ENCODE measurements at regions not wholly inside any gene's neighbourhood (a gene's known extent, or its start where the extent isn't known, plus 50 kb on each side); places are given as distances from the start of the nearest gene placed in this dataset.

DNA sequence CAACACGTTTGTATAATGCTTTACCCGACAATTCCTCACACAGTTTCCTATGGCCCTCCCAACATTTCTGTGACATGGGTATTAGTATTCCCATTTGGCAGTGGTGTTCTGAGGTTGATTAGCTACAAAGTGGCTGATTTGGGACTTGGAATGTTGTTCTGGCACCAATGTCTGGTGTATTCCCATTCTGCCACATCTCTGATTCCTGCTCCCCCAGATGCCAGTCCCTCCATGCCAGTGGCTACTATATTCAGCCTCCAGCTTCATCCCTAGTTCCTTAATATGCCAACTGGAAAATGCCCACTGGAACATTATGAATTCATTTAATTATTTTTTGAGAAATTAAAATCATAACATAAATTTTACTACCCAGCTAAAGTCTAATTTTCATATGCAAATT is 60.6 kb upstream of the NBEA start:
- Mint-ChIP-seq H3K36me3 (ENCODE audit: low read depth) (no peaks in the 10 kb centered on the region), H3K27ac (ENCODE audit: unreplicated experiment) (no peak overlapping the region), H3K4me3 (ENCODE audit: unreplicated experiment) (no peak overlapping the region), H3K4me1 (ENCODE audit: low read depth) (no peaks in the 10 kb centered on the region), H3K27me3 (ENCODE audit: low read depth) (peaks cover 2% of the 10 kb centered on the region), H3K9me3 (ENCODE audit: low read depth) (no peaks in the 10 kb centered on the region)
- DNase-seq (ENCODE audit: low spot score): no peak
- no peak for TF ChIP-seq CTCF (IDR thresholded peaks at IDR 0.05)

GRCh38 chr13:34883396-34883795 is 58.7 kb upstream of the NBEA start:
- H3K27ac Mint-ChIP-seq (ENCODE audit: unreplicated experiment): no peak overlapping the region
- H3K4me3 Mint-ChIP-seq (ENCODE audit: unreplicated experiment): no peak overlapping the region
- H3K36me3 Mint-ChIP-seq (ENCODE audit: low read depth): no peaks in the 10 kb centered on the region
- H3K9me3 Mint-ChIP-seq (ENCODE audit: low read depth): no peaks in the 10 kb centered on the region
- DNase-seq (ENCODE audit: low spot score): no peak
- H3K27me3 Mint-ChIP-seq (ENCODE audit: low read depth): peaks cover 2% of the 10 kb centered on the region
- no peak for TF ChIP-seq CTCF (IDR thresholded peaks at IDR 0.05)
- no peaks in the 10 kb centered on the region for H3K4me1 Mint-ChIP-seq (ENCODE audit: low read depth)

GRCh38 chr13:34884366-34884765 is 57.7 kb upstream of the NBEA start:
- no peaks in the 10 kb centered on the region for H3K9me3 Mint-ChIP-seq (ENCODE audit: low read depth)
- TF ChIP-seq CTCF (IDR thresholded peaks at IDR 0.05): no peak
- no peaks in the 10 kb centered on the region for H3K36me3 Mint-ChIP-seq (ENCODE audit: low read depth)

DNA sequence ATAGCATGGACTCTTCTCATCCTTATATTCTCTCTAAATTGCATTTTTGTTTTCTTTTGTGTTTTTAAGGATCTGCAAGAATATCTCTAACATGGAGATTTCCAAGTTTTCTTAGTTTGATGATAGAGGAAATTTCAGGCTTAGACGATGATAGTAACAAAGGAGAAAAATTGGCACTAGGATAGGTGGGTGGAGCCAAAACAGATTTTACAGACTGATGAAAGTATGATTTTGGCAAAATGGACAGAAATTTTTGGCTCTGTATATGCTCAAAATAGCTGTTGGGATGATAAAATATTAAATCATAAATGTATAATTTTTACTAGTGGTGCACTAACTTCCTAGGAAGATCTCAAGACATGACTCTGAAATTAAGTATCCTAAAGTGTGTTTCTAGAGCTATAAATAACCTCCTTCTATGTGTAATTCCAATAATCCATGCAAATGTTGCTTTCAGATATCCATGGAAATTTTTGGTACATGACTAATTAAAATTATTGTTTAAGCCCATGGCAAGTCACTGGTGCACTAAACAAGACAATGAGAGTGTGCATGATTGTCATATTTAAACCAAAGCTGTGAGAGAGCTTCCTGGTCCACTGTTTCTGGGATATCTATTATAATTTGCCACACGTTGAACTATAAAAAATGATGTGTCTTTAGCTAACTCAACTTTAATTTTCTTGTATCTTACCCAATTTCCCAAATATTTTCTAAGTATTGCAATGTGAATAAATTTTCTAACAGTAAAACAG is 55.8 kb upstream of the NBEA start:
- H3K27ac Mint-ChIP-seq (ENCODE audit: unreplicated experiment): no peak overlapping the region
- H3K9me3 Mint-ChIP-seq (ENCODE audit: low read depth): no peaks in the 10 kb centered on the region
- H3K4me1 Mint-ChIP-seq (ENCODE audit: low read depth): no peaks in the 10 kb centered on the region
- no peak overlapping the region for H3K4me3 Mint-ChIP-seq (ENCODE audit: unreplicated experiment)
- peaks cover 2% of the 10 kb centered on the region for H3K27me3 Mint-ChIP-seq (ENCODE audit: low read depth)
- no peak for TF ChIP-seq CTCF (IDR thresholded peaks at IDR 0.05)
- DNase-seq (ENCODE audit: low spot score): no peak
- H3K36me3 Mint-ChIP-seq (ENCODE audit: low read depth): no peaks in the 10 kb centered on the region

More at GRCh38 chr13:34884366-34884765, 57.7 kb upstream of the NBEA start:
- no peak for DNase-seq (ENCODE audit: low spot score)
- Mint-ChIP-seq H3K27ac (ENCODE audit: unreplicated experiment) (no peak overlapping the region), H3K27me3 (ENCODE audit: low read depth) (peaks cover 2% of the 10 kb centered on the region), H3K4me1 (ENCODE audit: low read depth) (no peaks in the 10 kb centered on the region), H3K4me3 (ENCODE audit: unreplicated experiment) (no peak overlapping the region)

DNA sequence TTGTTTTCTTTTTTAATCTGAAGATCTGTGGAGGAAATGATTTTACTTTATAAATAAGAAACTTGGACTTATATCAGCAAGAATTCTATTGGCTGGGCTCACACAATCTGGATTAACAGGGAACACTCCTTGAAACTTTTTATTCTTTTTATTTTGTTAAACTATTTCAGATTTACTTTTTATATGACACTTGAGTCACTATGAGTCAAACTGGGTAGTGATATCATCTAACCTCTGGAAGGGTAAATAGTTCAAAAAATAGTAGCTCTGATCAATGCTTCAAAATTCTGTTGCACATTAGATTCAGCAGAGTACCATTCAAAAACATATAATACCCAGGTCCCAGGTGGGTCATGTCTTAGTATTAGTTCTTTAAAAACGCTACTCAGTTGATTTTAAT is 55.1 kb upstream of the NBEA start:
- H3K4me3 Mint-ChIP-seq (ENCODE audit: unreplicated experiment): no peak overlapping the region
- no peaks in the 10 kb centered on the region for H3K9me3 Mint-ChIP-seq (ENCODE audit: low read depth)
- no peak for DNase-seq (ENCODE audit: low spot score)
- no peaks in the 10 kb centered on the region for H3K4me1 Mint-ChIP-seq (ENCODE audit: low read depth)
- H3K27ac Mint-ChIP-seq (ENCODE audit: unreplicated experiment): no peak overlapping the region
- no peaks in the 10 kb centered on the region for H3K36me3 Mint-ChIP-seq (ENCODE audit: low read depth)
- H3K27me3 Mint-ChIP-seq (ENCODE audit: low read depth): peaks cover 2% of the 10 kb centered on the region
- no peak for TF ChIP-seq CTCF (IDR thresholded peaks at IDR 0.05)
